ENCODE measurements at regions not wholly inside any gene's neighbourhood (a gene's known extent, or its start where the extent isn't known, plus 50 kb on each side); places are given as distances from the start of the nearest gene placed in this dataset.

- TF ChIP-seq POLR2A (IDR thresholded peaks at IDR 0.05) (no peak), CTCF (IDR thresholded peaks at IDR 0.05) (no peak)
Observed at GRCh38 chr2:67790622-67791021, 272.2 kb downstream of the C1D start.

All from body of pancreas (tissue), 4 donors.